Stimulated activated naive CD8-positive, alpha-beta T cell treated with anti-CD3 and anti-CD28 coated beads, Interleukin-15, amount 100 ng/mL, for 72 hours (primary cell): ENCODE measurements at regions not wholly inside any gene's neighbourhood (a gene's known extent, or its start where the extent isn't known, plus 50 kb on each side); places are given as distances from the start of the nearest gene placed in this dataset.
"Not testable (repeated sequence)": the region's sequence is repeated elsewhere in the genome, so short reads cannot be mapped to it uniquely, and the experiment has no call there.

ENCODE experiments used
- ATAC-seq: fragments of 150-1000 bp; cut with Tn5 transposase; 2 replicates; pipeline ENCODE4 v1.10.0; 2021; ENCODE audit warnings: mild to moderate bottlenecking, moderate library complexity
- DNase-seq, 2 donors: peaks; one replicate each; pipeline ENCODE4 v3.0.0; 2021 to 2022
- H3K27ac Mint-ChIP-seq, 2 donors: one replicate each; pipeline ENCODE4 v1.8.0; 2022; ENCODE audit warnings: mild to moderate bottlenecking in 2 of 2, mixed read lengths in 2 of 2, moderate library complexity in 2 of 2
- H3K27me3 Mint-ChIP-seq: one replicate; pipeline ENCODE4 v1.8.0; 2022; ENCODE audit warnings: mixed read lengths
- H3K4me1 Mint-ChIP-seq: one replicate; pipeline ENCODE4 v1.8.0; 2022; ENCODE audit warnings: mild to moderate bottlenecking, mixed read lengths
- H3K4me3 Mint-ChIP-seq, 2 donors: one replicate each; pipeline ENCODE4 v1.8.0; 2022; ENCODE audit warnings: mild to moderate bottlenecking in 2 of 2, mixed read lengths in 2 of 2, moderate library complexity in 1 of 2
- H3K9me3 Mint-ChIP-seq, 2 donors: one replicate each; pipeline ENCODE4 v1.8.0; 2022; ENCODE audit warnings: mixed read lengths in 2 of 2

GRCh38 chr6:47180633-47181032 lies 129.1 kb downstream of the TNFRSF21 start:
- Mint-ChIP-seq H3K4me1 (no peaks in the 10 kb centered on the region), H3K4me3 (no peak overlapping the region), H3K27ac (no peak overlapping the region), H3K27me3 (no peaks in the 10 kb centered on the region), H3K9me3 (peaks cover 0 to 5% of the 10 kb centered on the region in 2 donors)
- DNase-seq (no peak), ATAC-seq (no peak)

GRCh38 chr6:47179286-47179685 lies 130.4 kb downstream of the TNFRSF21 start:
- Mint-ChIP-seq H3K27ac (no peak overlapping the region), H3K27me3 (no peaks in the 10 kb centered on the region), H3K4me3 (no peak overlapping the region), H3K9me3 (peaks cover 0 to 5% of the 10 kb centered on the region in 2 donors), H3K4me1 (no peaks in the 10 kb centered on the region)
- ATAC-seq (no peak), DNase-seq (no peak)

DNA sequence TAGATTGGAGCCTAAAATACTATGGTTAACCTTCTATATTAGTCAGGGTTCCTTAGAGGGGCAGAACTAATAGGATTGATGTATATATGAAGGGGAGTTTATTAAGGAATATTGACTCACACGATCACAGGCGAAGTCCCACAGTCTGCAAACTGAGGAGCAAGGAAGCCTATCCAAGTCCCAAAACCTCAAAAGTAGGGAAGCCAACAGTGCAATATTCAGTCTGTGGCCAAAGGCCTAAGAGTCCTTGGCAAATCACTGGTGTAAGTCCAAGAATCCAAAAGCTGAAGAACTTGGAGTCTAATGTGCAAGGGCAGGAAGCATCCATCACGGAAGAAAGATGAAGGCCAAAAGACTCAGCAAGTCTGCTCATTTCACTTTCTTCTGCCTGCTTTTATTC lies 133.5 kb upstream of the ADGRF1 start:
- DNase-seq = no peak

GRCh38 chr6:47174502-47175023 lies 132.4 kb upstream of the ADGRF1 start:
- H3K27me3 Mint-ChIP-seq = no peaks in the 10 kb centered on the region
- no peaks in the 10 kb centered on the region for H3K4me1 Mint-ChIP-seq
- DNase-seq = no peak
- no peak overlapping the region for H3K27ac Mint-ChIP-seq
- H3K4me3 Mint-ChIP-seq = no peak overlapping the region
- no peaks in the 10 kb centered on the region for H3K9me3 Mint-ChIP-seq
- no peak for ATAC-seq

More for the DNA sequence above, 133.5 kb upstream of the ADGRF1 start:
- Mint-ChIP-seq H3K9me3 (peaks cover 0 to 4% of the 10 kb centered on the region in 2 donors), H3K27ac (no peak overlapping the region), H3K27me3 (no peaks in the 10 kb centered on the region), H3K4me1 (no peaks in the 10 kb centered on the region), H3K4me3 (no peak overlapping the region)
- ATAC-seq = no peak

- H3K9me3 Mint-ChIP-seq, DNase-seq, H3K27ac Mint-ChIP-seq, ATAC-seq, H3K27me3 Mint-ChIP-seq, H3K4me3 Mint-ChIP-seq, H3K4me1 Mint-ChIP-seq: not testable (repeated sequence)
Observed at GRCh38 chr6:47174063-47174462, 131.9 kb upstream of the ADGRF1 start.

GRCh38 chr6:47173145-47173544 lies 131.0 kb upstream of the ADGRF1 start:
- not testable (repeated sequence) for H3K9me3 Mint-ChIP-seq, H3K27ac Mint-ChIP-seq, H3K27me3 Mint-ChIP-seq, H3K4me1 Mint-ChIP-seq, H3K4me3 Mint-ChIP-seq, ATAC-seq, DNase-seq

GRCh38 chr6:47170617-47170947 lies 128.4 kb upstream of the ADGRF1 start:
- DNase-seq (no peak), ATAC-seq (no peak)
- H3K27ac Mint-ChIP-seq = no peak overlapping the region
- H3K9me3 Mint-ChIP-seq = no peaks in the 10 kb centered on the region
- H3K27me3 Mint-ChIP-seq = no peaks in the 10 kb centered on the region
- no peaks in the 10 kb centered on the region for H3K4me1 Mint-ChIP-seq
- no peak overlapping the region for H3K4me3 Mint-ChIP-seq

- no peak overlapping the region for H3K27ac Mint-ChIP-seq
- no peaks in the 10 kb centered on the region for H3K4me1 Mint-ChIP-seq
- no peak overlapping the region for H3K4me3 Mint-ChIP-seq
- ATAC-seq (no peak), DNase-seq (no peak)
- H3K9me3 Mint-ChIP-seq = no peaks in the 10 kb centered on the region
- no peaks in the 10 kb centered on the region for H3K27me3 Mint-ChIP-seq
Observed at GRCh38 chr6:47169785-47170616, 127.9 kb upstream of the ADGRF1 start.

DNA sequence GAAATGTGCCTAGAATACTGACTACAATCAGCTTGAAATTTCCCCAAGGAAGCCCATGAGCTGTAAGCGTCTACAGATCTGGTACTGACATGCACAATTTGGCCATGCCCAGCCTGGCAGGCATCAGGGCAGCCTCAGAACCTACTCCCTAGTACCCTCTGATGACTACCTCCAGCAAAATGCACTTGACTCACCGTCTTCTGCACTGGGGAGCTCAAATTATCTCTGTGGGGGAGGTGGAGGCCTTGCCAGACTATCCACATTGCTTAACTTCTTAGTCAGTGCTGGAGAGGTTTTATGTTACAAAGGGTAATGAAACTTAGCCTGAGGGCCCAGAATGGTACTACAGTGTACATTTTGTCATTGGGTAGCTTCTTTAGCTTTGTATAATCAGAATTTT lies 126.0 kb upstream of the ADGRF1 start:
- Mint-ChIP-seq H3K27ac (no peak overlapping the region), H3K27me3 (no peaks in the 10 kb centered on the region), H3K9me3 (peaks cover 0 to 4% of the 10 kb centered on the region in 2 donors), H3K4me3 (no peak overlapping the region), H3K4me1 (no peaks in the 10 kb centered on the region)
- ATAC-seq (no peak), DNase-seq (no peak)

DNA sequence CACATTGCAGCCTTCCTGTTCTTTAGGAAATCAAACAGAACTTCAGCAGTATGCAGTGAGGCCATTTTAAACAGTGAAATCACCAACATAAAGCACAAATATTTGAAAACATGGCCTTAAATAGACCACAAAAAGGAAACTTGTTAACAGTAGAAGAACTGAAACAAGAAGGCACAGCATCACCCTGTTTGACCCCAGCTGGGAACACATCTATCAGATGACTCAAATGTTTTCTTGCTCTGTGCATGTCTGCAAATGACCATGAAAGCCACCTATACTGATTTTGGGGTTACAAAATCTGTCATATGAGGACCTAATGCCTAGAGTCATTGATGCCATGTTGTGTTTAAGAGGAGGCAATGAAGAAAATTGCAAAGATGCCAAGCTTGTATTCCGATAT lies 123.8 kb upstream of the ADGRF1 start:
- DNase-seq (no peak), ATAC-seq (no peak)
- H3K9me3 Mint-ChIP-seq = peaks cover 0 to 4% of the 10 kb centered on the region in 2 donors
- no peak overlapping the region for H3K27ac Mint-ChIP-seq
- H3K4me1 Mint-ChIP-seq = no peaks in the 10 kb centered on the region
- H3K27me3 Mint-ChIP-seq = no peaks in the 10 kb centered on the region
- H3K4me3 Mint-ChIP-seq = no peak overlapping the region

DNA sequence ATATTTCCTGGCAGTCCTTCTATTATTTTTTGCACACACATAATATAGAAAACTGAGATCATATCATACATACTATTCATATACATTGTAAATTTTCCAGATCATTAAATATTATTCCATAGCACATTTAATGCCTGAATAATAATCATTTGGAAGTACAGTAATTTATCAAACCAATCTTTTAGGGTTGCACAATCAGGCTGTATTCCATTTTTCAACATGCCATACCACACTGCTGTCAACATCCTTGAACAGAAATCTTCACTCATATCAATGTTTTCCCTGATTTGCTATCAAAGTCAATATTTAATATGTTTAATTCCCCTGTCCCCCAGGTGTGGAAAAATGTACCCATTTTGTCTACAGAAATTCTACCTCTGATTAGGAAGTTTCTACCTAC lies 122.7 kb upstream of the ADGRF1 start:
- H3K9me3 Mint-ChIP-seq = peaks cover 0 to 4% of the 10 kb centered on the region in 2 donors
- no peak overlapping the region for H3K27ac Mint-ChIP-seq
- H3K4me1 Mint-ChIP-seq = no peaks in the 10 kb centered on the region
- ATAC-seq = no peak
- no peak overlapping the region for H3K4me3 Mint-ChIP-seq
- no peaks in the 10 kb centered on the region for H3K27me3 Mint-ChIP-seq
- no peak for DNase-seq

DNA sequence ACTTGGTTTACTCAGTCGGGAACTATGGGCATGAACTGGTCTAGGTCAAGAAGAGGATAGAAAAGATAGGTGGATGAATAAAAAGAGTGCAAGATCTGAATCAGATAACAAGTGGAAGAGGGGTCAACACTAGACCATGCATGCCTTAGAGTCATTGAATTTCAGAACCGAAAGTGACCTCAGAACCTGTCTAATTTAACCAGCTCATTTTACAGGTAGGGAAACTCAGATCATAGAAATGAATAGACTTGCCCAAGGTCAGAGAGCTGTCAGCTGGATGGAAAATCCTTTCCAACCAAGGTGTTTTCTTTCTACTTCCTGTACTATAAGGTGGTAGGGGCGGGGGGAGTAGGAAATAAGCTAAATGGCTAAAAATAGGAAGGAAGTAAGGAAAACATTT lies 121.4 kb upstream of the ADGRF1 start:
- no peaks in the 10 kb centered on the region for H3K4me1 Mint-ChIP-seq
- no peak overlapping the region for H3K27ac Mint-ChIP-seq
- H3K27me3 Mint-ChIP-seq = no peaks in the 10 kb centered on the region
- H3K9me3 Mint-ChIP-seq = peaks cover 0 to 4% of the 10 kb centered on the region in 2 donors
- no peak overlapping the region for H3K4me3 Mint-ChIP-seq
- no peak for DNase-seq
- ATAC-seq = no peak

GRCh38 chr6:47162793-47163192 lies 120.7 kb upstream of the ADGRF1 start:
- ATAC-seq = no peak
- no peak overlapping the region for H3K4me3 Mint-ChIP-seq
- peaks cover 0 to 4% of the 10 kb centered on the region in 2 donors for H3K9me3 Mint-ChIP-seq
- H3K27ac Mint-ChIP-seq = no peak overlapping the region
- no peaks in the 10 kb centered on the region for H3K27me3 Mint-ChIP-seq
- no peaks in the 10 kb centered on the region for H3K4me1 Mint-ChIP-seq
- no peak for DNase-seq

DNA sequence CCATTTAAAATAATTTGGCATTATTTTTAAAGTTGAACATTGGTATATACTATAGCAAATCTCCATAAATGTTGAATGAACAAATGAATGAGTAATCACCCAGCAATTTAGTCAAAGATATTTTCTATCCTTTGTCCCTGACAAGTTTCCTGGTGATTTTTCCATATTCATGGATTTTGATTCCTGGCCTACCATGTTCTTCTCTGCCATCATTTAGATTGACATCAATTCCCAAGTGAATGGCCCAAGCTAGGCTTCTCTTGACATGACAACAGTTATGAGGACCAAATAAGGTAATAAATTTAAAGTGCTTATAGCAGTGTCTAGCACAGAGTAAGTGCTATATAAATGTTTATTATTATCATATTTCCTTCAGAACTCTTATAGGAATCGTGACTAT lies 120.1 kb upstream of the ADGRF1 start:
- DNase-seq (no peak), ATAC-seq (no peak)
- Mint-ChIP-seq H3K4me1 (no peaks in the 10 kb centered on the region), H3K27me3 (no peaks in the 10 kb centered on the region), H3K4me3 (no peak overlapping the region), H3K9me3 (peaks cover 0 to 4% of the 10 kb centered on the region in 2 donors), H3K27ac (no peak overlapping the region)

GRCh38 chr6:47161176-47161687 lies 119.1 kb upstream of the ADGRF1 start:
- DNase-seq (no peak), ATAC-seq (peak; percentile 42)
- Mint-ChIP-seq H3K9me3 (peaks cover 0 to 4% of the 10 kb centered on the region in 2 donors), H3K4me1 (no peaks in the 10 kb centered on the region), H3K27me3 (no peaks in the 10 kb centered on the region), H3K4me3 (no peak overlapping the region), H3K27ac (no peak overlapping the region)

DNA sequence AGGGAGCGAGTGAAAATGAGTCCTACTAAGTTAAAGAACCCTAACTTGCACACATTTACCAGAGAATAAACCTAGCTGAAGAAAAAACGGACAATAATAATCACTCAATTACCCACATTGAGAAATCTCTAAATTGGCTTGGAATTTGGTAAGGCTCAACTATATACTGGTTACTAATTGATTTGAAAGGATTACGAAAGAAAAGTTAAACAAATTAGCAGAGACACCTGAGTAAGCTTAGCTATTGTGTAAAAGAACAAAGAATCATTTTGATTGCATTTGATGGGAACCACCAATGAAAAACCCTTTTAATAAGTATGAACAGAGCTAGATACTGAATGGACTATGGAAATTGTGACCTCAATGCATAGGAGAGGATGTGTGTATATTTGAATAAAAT lies 118.6 kb upstream of the ADGRF1 start:
- no peak for DNase-seq
- Mint-ChIP-seq H3K27me3 (no peaks in the 10 kb centered on the region), H3K4me3 (no peak overlapping the region), H3K27ac (no peak overlapping the region), H3K4me1 (no peaks in the 10 kb centered on the region), H3K9me3 (peaks cover 0 to 4% of the 10 kb centered on the region in 2 donors)
- no peak for ATAC-seq
